Neural cell (in vitro differentiated cells): ENCODE measurements at regions not wholly inside any gene's neighbourhood (a gene's known extent, or its start where the extent isn't known, plus 50 kb on each side); places are given as distances from the start of the nearest gene placed in this dataset.

Experiments used
- H2AFZ ChIP-seq: fragments of 200-600, 300-800 bp; sonication (generic), shearing (Covaris generic); 2 replicates; pipeline ENCODE4 v1.6.0; 2014; ENCODE audit warnings: low read depth, mild to moderate bottlenecking, antibody characterized with exemption, low read length, moderate library complexity
- H3F3A ChIP-seq: fragments of 200-600 bp; shearing (Covaris generic); 2 replicates; pipeline ENCODE4 v1.6.1; 2016; ENCODE audit warnings: mild to moderate bottlenecking, moderate library complexity, mixed read lengths, antibody characterized with exemption, low read length; ENCODE audit not compliant: insufficient read depth, poor library complexity, severe bottlenecking
- H3K27ac ChIP-seq: fragments of 200-600, 300-800 bp; sonication (generic), shearing (Covaris generic); 2 replicates; pipeline ENCODE4 v1.5.1; 2014; ENCODE audit warnings: mild to moderate bottlenecking, low read length, moderate library complexity
- H3K27me3 ChIP-seq: fragments of 300-800, 200-600 bp; sonication (generic), shearing (Covaris generic); 2 replicates; pipeline ENCODE4 v1.6.0; 2014; ENCODE audit warnings: mild to moderate bottlenecking, low read depth, low read length, moderate library complexity; ENCODE audit not compliant: insufficient read depth
- H3K36me3 ChIP-seq: fragments of 300-800, 200-600 bp; sonication (generic), shearing (Covaris generic); 2 replicates; pipeline ENCODE4 v1.5.1; 2014; ENCODE audit warnings: mild to moderate bottlenecking, antibody characterized with exemption, low read length, moderate library complexity; ENCODE audit not compliant: insufficient read depth
- H3K4me2 ChIP-seq: fragments of 300-800, 200-600 bp; sonication (generic), shearing (Covaris generic); 2 replicates; pipeline ENCODE4 v1.6.0; 2014; ENCODE audit warnings: mild to moderate bottlenecking, low read length
- H3K4me3 ChIP-seq: fragments of 300-800, 200-600 bp; sonication (generic), shearing (Covaris generic); 2 replicates; pipeline ENCODE4 v1.5.1; 2014; ENCODE audit warnings: mild to moderate bottlenecking, low read length, moderate library complexity
- H3K79me2 ChIP-seq: fragments of 200-600 bp; shearing (Covaris generic); replicated peaks from 2 replicates; pipeline ENCODE4 v1.6.0; 2014; ENCODE audit warnings: mild to moderate bottlenecking, low read length, moderate library complexity; ENCODE audit not compliant: insufficient read depth
- H3K9ac ChIP-seq: fragments of 300-800, 200-600 bp; sonication (generic), shearing (Covaris generic); 2 replicates; pipeline ENCODE4 v1.6.1; 2016; ENCODE audit warnings: mild to moderate bottlenecking, low read length, mixed read lengths
- H3K9me2 ChIP-seq: fragments of 200-600 bp; shearing (Covaris generic); 2 replicates; pipeline ENCODE4 v1.6.1; 2016; ENCODE audit warnings: mild to moderate bottlenecking, low read length, mixed read lengths; ENCODE audit not compliant: insufficient read depth
- H3K9me3 ChIP-seq: fragments of 200-600, 300-800 bp; sonication (generic), shearing (Covaris generic); 2 replicates; pipeline ENCODE4 v1.6.1; 2016; ENCODE audit warnings: mild to moderate bottlenecking, mixed run types, low read length, moderate library complexity, mixed read lengths
- H4K20me1 ChIP-seq: fragments of 200-600 bp; shearing (Covaris generic); 2 replicates; pipeline ENCODE4 v1.6.1; 2016; ENCODE audit warnings: mild to moderate bottlenecking, mixed run types; ENCODE audit not compliant: insufficient read depth
- CTCF ChIP-seq: fragments of 450-650 bp; IDR thresholded peaks from 2 replicates; pipeline ENCODE4 v1.5.1; 2014; ENCODE audit warnings: antibody characterized with exemption, mild to moderate bottlenecking, moderate library complexity; ENCODE audit not compliant: poor library complexity, severe bottlenecking
- EP300 ChIP-seq: fragments of 450-650 bp; conservative IDR thresholded peaks from 2 replicates; pipeline ENCODE4 v1.6.1; 2014; ENCODE audit warnings: antibody characterized with exemption, mild to moderate bottlenecking, moderate library complexity; ENCODE audit not compliant: poor library complexity, severe bottlenecking
- EZH2 ChIP-seq: fragments of 200-600, 300-800 bp; shearing (Covaris generic), sonication (generic); IDR thresholded peaks from 2 replicates; pipeline ENCODE4 v1.6.1; 2014; ENCODE audit warnings: antibody characterized with exemption, low read length, borderline replicate concordance, mild to moderate bottlenecking; ENCODE audit not compliant: insufficient read depth, poor library complexity, severe bottlenecking
- MXI1 ChIP-seq: fragments of 450-650 bp; conservative IDR thresholded peaks from 2 replicates; pipeline ENCODE4 v1.6.1; 2014; ENCODE audit warnings: antibody characterized with exemption, mild to moderate bottlenecking; ENCODE audit not compliant: poor library complexity, severe bottlenecking
- POLR2AphosphoS5 ChIP-seq: IDR thresholded peaks from 2 replicates; pipeline ENCODE4 v1.6.1; 2012
- RAD21 ChIP-seq: fragments of 450-650 bp; conservative IDR thresholded peaks from 2 replicates; pipeline ENCODE4 v1.6.1; 2014; ENCODE audit warnings: antibody characterized with exemption, mild to moderate bottlenecking, moderate library complexity
- SMC3 ChIP-seq: fragments of 450-650 bp; conservative IDR thresholded peaks from 2 replicates; pipeline ENCODE4 v1.6.1; 2014; ENCODE audit warnings: antibody characterized with exemption, mild to moderate bottlenecking, moderate library complexity; ENCODE audit not compliant: poor library complexity
- TAF1 ChIP-seq: IDR thresholded peaks from 2 replicates; pipeline ENCODE4 v1.6.1; 2012; ENCODE audit warnings: low read depth
- TF ChIP-seq, protein P1 (sequence below): IDR thresholded peaks from 2 replicates; pipeline ENCODE4 v1.6.1; 2012; ENCODE audit warnings: borderline replicate concordance

DNA sequence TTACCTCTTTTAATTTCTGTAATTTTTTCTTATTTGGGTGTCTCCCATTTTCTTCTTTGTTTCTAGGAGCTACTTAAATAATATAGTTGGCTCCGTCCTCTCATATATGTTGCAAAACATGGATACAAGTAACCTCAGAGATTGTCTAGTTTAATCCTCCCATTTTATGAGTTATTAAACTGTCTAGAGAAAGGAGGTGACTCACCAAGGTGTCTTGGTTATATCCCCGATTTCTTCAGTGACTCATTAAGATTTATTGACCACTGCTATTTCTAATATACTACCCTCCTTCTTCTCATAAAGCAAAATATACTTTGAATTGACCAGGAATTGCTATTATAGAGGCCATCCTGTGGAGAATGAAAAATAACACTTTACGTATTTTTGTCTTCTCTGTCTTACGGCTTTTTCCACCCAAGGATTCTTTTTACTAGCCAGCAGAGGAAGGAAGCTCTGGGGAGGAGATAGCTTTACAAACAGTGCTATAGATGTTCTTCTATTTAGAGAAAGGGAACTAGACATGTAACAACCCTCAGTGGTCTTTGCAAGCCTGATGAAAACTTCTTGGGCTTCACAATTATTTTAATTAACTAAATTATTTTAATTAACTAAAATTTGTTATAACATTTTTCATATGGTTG is 300.4 kb upstream of the TNP1 start:
- no peaks in the 10 kb centered on the region for H3K9me3 ChIP-seq
- H3K4me3 ChIP-seq: no peak overlapping the region
- H3K79me2 ChIP-seq: no peaks in the 10 kb centered on the region
- no peak overlapping the region for H3K9ac ChIP-seq
- H3K36me3 ChIP-seq: no peaks in the 10 kb centered on the region
- H3K4me2 ChIP-seq: no peak overlapping the region
- H3F3A ChIP-seq: no peaks in the 10 kb centered on the region
- H3K9me2 ChIP-seq: no peaks in the 10 kb centered on the region
- H3K27ac ChIP-seq: no peak overlapping the region
- no peak for TF ChIP-seq POLR2AphosphoS5
- TF ChIP-seq EP300: no peak
- TF ChIP-seq MXI1: no peak
- TF ChIP-seq RAD21: no peak
- TF ChIP-seq CTCF: no peak
- TF ChIP-seq EZH2: no peak
- TF ChIP-seq, protein P1, sequence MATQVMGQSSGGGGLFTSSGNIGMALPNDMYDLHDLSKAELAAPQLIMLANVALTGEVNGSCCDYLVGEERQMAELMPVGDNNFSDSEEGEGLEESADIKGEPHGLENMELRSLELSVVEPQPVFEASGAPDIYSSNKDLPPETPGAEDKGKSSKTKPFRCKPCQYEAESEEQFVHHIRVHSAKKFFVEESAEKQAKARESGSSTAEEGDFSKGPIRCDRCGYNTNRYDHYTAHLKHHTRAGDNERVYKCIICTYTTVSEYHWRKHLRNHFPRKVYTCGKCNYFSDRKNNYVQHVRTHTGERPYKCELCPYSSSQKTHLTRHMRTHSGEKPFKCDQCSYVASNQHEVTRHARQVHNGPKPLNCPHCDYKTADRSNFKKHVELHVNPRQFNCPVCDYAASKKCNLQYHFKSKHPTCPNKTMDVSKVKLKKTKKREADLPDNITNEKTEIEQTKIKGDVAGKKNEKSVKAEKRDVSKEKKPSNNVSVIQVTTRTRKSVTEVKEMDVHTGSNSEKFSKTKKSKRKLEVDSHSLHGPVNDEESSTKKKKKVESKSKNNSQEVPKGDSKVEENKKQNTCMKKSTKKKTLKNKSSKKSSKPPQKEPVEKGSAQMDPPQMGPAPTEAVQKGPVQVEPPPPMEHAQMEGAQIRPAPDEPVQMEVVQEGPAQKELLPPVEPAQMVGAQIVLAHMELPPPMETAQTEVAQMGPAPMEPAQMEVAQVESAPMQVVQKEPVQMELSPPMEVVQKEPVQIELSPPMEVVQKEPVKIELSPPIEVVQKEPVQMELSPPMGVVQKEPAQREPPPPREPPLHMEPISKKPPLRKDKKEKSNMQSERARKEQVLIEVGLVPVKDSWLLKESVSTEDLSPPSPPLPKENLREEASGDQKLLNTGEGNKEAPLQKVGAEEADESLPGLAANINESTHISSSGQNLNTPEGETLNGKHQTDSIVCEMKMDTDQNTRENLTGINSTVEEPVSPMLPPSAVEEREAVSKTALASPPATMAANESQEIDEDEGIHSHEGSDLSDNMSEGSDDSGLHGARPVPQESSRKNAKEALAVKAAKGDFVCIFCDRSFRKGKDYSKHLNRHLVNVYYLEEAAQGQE: no peak
- H4K20me1 ChIP-seq: no peaks in the 10 kb centered on the region
- H2AFZ ChIP-seq: no peak overlapping the region
- no peaks in the 10 kb centered on the region for H3K27me3 ChIP-seq

DNA sequence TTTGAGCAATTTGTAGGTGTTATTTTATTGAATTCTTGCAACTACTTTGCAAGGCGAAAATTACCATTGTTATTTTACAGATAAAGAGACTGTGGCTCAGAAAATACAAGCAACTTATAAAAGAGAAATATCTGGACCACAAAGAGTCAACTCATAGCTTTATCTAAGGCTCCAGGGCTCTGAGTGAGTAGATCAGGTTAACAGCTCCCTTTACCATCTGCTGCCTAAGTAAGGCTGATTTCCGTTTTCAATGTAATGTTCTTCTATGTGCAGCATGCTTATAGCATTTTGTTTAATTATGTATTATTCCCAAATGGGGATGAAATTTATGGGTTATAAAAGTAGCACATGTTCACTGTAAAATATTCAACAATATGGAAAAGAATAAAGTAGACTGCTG is 299.1 kb upstream of the TNP1 start:
- Histone ChIP-seq H3K9me2 (no peaks in the 10 kb centered on the region), H3K79me2 (no peaks in the 10 kb centered on the region), H3F3A (no peaks in the 10 kb centered on the region), H3K27me3 (no peaks in the 10 kb centered on the region), H3K4me2 (no peak overlapping the region), H3K36me3 (no peaks in the 10 kb centered on the region), H2AFZ (no peak overlapping the region), H3K9ac (no peak overlapping the region), H3K27ac (no peak overlapping the region), H3K9me3 (no peaks in the 10 kb centered on the region), H3K4me3 (no peak overlapping the region), H4K20me1 (no peaks in the 10 kb centered on the region)
- no peak for TF ChIP-seq SMC3
- TF ChIP-seq EZH2: no peak
- no peak for TF ChIP-seq MXI1
- no peak for TF ChIP-seq TAF1
- no peak for TF ChIP-seq RAD21
- TF ChIP-seq EP300: no peak
- TF ChIP-seq CTCF: no peak
- TF ChIP-seq, protein P1: no peak
- TF ChIP-seq POLR2AphosphoS5: no peak
